HepG2 (cell line): ENCODE measurements at regions not wholly inside any gene's neighbourhood (a gene's known extent, or its start where the extent isn't known, plus 50 kb on each side); places are given as distances from the start of the nearest gene placed in this dataset.

Experiments
- CBFB ChIP-seq: sonication (generic); formaldehyde crosslinking; IDR thresholded peaks from 2 replicates; pipeline ENCODE4 v1.4.0; 2020; ENCODE audit warnings: missing genetic modification reagents
- CREM ChIP-seq, 2 experiments: sonication (generic) in 1 of 2; formaldehyde crosslinking in 1 of 2; IDR thresholded peaks; 2 replicates each; pipeline versions ENCODE4 v1.4.0 to v1.6.1; 2016 to 2020; ENCODE audit warnings: antibody characterized with exemption in 1 of 2, mild to moderate bottlenecking in 1 of 2, missing genetic modification reagents in 1 of 2
- EP300 ChIP-seq, 3 experiments: sonication (generic) in 1 of 3; formaldehyde crosslinking in 1 of 3; IDR thresholded peaks; 2 replicates each; pipeline versions ENCODE4 v1.5.1 to v1.6.1; 2011 to 2020; ENCODE audit warnings: low read depth in 2 of 3, low read length in 2 of 3, borderline replicate concordance in 1 of 3, improper control_type of control experiment in 1 of 3, mild to moderate bottlenecking in 1 of 3, missing genetic modification reagents in 1 of 3, moderate library complexity in 1 of 3
- FOSL1 ChIP-seq: sonication (generic); formaldehyde crosslinking; IDR thresholded peaks from 2 replicates; pipeline ENCODE4 v1.9.0; 2021; ENCODE audit warnings: missing genetic modification reagents, borderline replicate concordance
- HDAC6 ChIP-seq: fragments of 200-600 bp; sonication (generic); IDR thresholded peaks from 2 replicates; pipeline ENCODE4 v1.7.0; 2017; ENCODE audit warnings: mild to moderate bottlenecking, antibody characterized with exemption, low read length, low read depth
- JUN ChIP-seq: sonication (generic); formaldehyde crosslinking; IDR thresholded peaks from 2 replicates; pipeline ENCODE4 v1.4.0; 2020; ENCODE audit warnings: mild to moderate bottlenecking, missing genetic modification reagents
- KDM1A ChIP-seq: IDR thresholded peaks from 2 replicates; pipeline ENCODE4 v1.6.1; 2016; ENCODE audit warnings: missing compliant biosample characterization
- MYC ChIP-seq: sonication (generic); formaldehyde crosslinking; IDR thresholded peaks from 2 replicates; pipeline ENCODE4 v1.9.0; 2021; ENCODE audit warnings: missing genetic modification reagents, borderline replicate concordance
- NFATC3 ChIP-seq: sonication (generic); formaldehyde crosslinking; IDR thresholded peaks from 2 replicates; pipeline ENCODE4 v1.5.1; 2020; ENCODE audit warnings: mild to moderate bottlenecking, missing genetic modification reagents
- SNRNP70 ChIP-seq: fragments of 200-400 bp; formaldehyde crosslinking; IDR thresholded peaks from 2 replicates; pipeline ENCODE4 v1.6.1; 2017; ENCODE audit warnings: mild to moderate bottlenecking, low read depth, low read length, moderate library complexity
- TOPORS ChIP-seq: sonication (generic); formaldehyde crosslinking; IDR thresholded peaks from 2 replicates; pipeline ENCODE4 v1.8.0; 2023; ENCODE audit warnings: mild to moderate bottlenecking, missing genetic modification reagents
- ZNF205 ChIP-seq: IDR thresholded peaks from 2 replicates; pipeline ENCODE4 v1.6.1; 2018; ENCODE audit warnings: missing biosample characterization, missing genetic modification reagents
- TF ChIP-seq, protein P1 (sequence below): sonication (generic); formaldehyde crosslinking; IDR thresholded peaks from 2 replicates; pipeline ENCODE4 v1.8.0; 2022; ENCODE audit warnings: missing genetic modification reagents, mild to moderate bottlenecking, inconsistent platforms, borderline replicate concordance
- TF ChIP-seq, protein P2 (sequence below): IDR thresholded peaks from 2 replicates; pipeline ENCODE4 v1.6.1; 2016; ENCODE audit warnings: mild to moderate bottlenecking, missing biosample characterization, missing genetic modification reagents

DNA sequence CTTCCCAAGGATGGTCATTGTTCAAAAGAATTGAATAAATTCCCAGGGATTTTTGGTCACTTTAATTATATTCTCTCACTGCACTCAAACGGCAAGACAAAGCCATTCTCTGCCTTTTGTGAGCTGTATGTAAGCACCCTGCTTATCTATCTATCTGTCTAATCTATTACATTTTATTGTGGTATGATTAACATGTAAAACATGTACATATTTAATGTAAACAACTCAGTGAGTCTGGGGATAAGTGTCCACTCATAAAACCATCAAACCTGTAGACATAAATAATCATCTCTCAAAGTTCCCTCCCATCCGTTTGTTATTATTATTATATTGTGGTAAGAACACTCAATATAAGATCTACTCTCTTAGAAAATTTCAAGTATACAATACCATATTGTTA, 167.1 kb downstream of the CAND1 start:
- TF ChIP-seq, protein P1, sequence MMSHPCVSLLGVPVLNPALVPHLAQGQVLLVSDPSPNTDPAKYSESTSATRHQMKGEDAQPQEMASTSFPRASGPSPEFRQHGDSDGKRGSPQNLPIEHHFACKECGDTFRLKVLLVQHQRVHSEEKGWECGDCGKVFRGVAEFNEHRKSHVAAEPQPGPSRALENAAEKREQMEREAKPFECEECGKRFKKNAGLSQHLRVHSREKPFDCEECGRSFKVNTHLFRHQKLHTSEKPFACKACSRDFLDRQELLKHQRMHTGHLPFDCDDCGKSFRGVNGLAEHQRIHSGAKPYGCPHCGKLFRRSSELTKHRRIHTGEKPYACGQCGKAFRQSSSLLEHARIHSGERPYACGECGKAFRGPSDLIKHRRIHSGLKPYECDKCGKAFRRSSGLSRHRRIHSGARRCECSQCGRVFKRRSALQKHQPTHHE (CRISPR knock-in tag): no peak
- TF ChIP-seq EP300 (IDR thresholded peaks at IDR 0.05; ENCODE audit: low read depth in 2 of 2, low read length in 2 of 2) (no peak), EP300 (CRISPR knock-in tag; IDR thresholded peaks at IDR 0.05; ENCODE audit: borderline replicate concordance) (no peak), MYC (CRISPR knock-in tag) (no peak), NFATC3 (CRISPR knock-in tag) (no peak), CREM (IDR thresholded peaks at IDR 0.05) (no peak), CREM (CRISPR knock-in tag; IDR thresholded peaks at IDR 0.05) (no peak), FOSL1 (CRISPR knock-in tag) (no peak), JUN (CRISPR knock-in tag) (no peak), ZNF205 (no peak), KDM1A (CRISPR knock-in tag) (no peak), CBFB (CRISPR knock-in tag) (no peak), HDAC6 (no peak), SNRNP70 (no peak), TOPORS (CRISPR knock-in tag) (no peak)
- TF ChIP-seq, protein P2, sequence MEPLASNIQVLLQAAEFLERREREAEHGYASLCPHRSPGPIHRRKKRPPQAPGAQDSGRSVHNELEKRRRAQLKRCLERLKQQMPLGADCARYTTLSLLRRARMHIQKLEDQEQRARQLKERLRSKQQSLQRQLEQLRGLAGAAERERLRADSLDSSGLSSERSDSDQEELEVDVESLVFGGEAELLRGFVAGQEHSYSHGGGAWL (CRISPR knock-in tag): no peak
